ENCODE measurements at regions not wholly inside any gene's neighbourhood (a gene's known extent, or its start where the extent isn't known, plus 50 kb on each side); places are given as distances from the start of the nearest gene placed in this dataset.

DNA sequence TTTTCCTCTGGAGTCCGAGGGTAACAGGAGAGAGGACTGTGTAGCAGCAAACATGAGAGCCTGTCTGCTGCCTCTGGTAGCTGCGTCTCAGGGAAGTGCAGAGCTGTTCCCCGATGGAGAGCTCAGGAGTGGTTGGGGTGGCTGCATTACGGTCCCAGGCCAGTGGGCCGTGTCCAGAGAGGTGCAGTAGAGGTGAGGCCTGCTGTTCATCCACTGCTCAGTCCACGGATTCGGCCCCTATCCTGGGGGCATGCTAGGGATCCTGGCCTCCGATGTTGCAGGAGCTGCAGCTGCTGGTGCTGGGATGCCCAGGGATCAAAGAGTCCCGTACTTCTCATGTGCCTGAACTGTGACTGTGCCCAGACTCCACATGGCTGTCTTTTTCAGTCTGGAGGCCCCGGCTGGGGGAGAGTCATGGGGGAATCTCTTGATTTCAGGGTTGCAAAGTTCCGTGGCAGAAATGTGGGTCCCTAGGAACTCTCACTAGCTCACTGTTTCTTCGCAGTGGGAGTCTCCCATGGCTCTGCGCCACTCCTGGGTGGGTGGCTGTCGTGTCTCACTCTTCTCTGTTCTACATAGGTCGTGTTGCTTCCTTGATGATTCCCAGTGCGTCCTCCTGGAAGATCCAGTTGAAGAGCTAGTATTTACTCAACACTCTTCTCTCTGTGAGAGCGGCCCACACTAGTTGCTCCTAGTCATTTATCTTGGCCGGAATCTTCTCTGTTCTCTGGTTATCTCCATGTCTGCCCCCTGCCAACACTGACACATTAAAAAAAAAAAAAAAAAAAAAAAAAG lies 109.5 kb upstream of the CENPE start:
- TF ChIP-seq, protein P1, sequence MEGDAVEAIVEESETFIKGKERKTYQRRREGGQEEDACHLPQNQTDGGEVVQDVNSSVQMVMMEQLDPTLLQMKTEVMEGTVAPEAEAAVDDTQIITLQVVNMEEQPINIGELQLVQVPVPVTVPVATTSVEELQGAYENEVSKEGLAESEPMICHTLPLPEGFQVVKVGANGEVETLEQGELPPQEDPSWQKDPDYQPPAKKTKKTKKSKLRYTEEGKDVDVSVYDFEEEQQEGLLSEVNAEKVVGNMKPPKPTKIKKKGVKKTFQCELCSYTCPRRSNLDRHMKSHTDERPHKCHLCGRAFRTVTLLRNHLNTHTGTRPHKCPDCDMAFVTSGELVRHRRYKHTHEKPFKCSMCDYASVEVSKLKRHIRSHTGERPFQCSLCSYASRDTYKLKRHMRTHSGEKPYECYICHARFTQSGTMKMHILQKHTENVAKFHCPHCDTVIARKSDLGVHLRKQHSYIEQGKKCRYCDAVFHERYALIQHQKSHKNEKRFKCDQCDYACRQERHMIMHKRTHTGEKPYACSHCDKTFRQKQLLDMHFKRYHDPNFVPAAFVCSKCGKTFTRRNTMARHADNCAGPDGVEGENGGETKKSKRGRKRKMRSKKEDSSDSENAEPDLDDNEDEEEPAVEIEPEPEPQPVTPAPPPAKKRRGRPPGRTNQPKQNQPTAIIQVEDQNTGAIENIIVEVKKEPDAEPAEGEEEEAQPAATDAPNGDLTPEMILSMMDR (conservative IDR thresholded peaks at IDR 0.05) = no peak
- Mint-ChIP-seq H3K4me3 (peak overlapping the region; percentile 39), H3K27ac (ENCODE audit: unreplicated experiment) (peak overlapping the region; percentile 90)

DNA sequence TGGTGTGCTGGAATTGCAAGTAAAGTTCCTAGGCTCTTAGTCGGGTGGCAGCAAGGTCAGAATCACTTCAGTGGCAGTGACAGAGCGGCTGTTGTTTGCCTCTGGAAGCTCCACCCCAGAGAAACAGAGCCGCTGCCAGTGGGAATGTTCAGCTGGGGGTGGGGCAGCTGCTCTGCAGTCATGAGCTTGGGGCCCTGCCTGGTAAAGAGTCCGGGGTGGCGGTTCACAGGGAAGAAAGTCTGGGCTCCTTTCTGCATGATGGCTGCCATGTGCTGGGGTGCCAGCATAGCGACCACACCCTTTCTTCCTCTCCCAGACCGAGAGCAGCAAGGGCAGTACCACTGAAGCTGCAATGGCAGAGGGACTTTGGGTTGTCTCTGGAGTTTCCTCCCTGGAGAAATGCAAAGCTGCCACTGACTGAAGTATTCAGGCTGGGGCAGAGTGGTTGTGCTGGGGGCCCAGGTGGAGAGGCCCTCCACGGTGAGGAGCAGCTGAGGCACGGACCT lies 108.8 kb upstream of the CENPE start:
- H3K4me3 Mint-ChIP-seq = peak overlapping the region; percentile 39
- H3K27me3 Mint-ChIP-seq (ENCODE audit: low read depth) = no peaks in the 10 kb centered on the region
- peaks cover 39% of the 10 kb centered on the region for H3K4me1 Mint-ChIP-seq
- TF ChIP-seq, protein P1 (conservative IDR thresholded peaks at IDR 0.05) = no peak
- peaks cover 23% of the 10 kb centered on the region for H3K36me3 Mint-ChIP-seq (ENCODE audit: low read depth)
- peak; percentile 57 for DNase-seq (ENCODE audit: low read depth, low spot score)
- H3K27ac Mint-ChIP-seq (ENCODE audit: unreplicated experiment) = peak overlapping the region; percentile 90
- peaks cover 21% of the 10 kb centered on the region for H3K9me3 Mint-ChIP-seq

More for the DNA sequence above, 109.5 kb upstream of the CENPE start:
- H3K27me3 Mint-ChIP-seq (ENCODE audit: low read depth) = no peaks in the 10 kb centered on the region
- peaks cover 39% of the 10 kb centered on the region for H3K4me1 Mint-ChIP-seq
- peaks cover 25% of the 10 kb centered on the region for H3K9me3 Mint-ChIP-seq
- H3K36me3 Mint-ChIP-seq (ENCODE audit: low read depth) = peaks cover 28% of the 10 kb centered on the region
- peak; percentile 5 for DNase-seq (ENCODE audit: low read depth, low spot score)

DNA sequence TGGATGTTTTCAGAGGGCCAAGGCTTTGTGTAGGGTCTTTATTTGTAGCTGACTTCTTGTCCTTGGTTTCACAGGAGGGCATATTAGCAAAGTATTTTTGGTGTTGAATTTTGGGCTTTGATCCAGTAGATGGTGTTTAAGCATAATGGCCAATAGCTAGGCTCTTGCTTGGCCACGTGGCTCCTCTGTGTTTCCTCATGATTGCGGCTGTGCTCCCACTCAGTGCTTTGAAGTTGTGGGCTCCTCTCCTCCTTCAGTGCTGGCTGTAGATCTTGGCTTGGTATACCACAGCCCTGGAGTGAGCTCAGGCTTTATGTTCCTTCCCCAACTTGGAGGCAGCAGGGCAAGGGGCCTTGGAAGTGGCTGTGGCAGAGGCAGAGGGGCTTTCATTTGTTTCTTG lies 107.2 kb upstream of the CENPE start:
- Mint-ChIP-seq H3K27me3 (ENCODE audit: low read depth) (no peaks in the 10 kb centered on the region), H3K9me3 (peaks cover 15% of the 10 kb centered on the region), H3K4me3 (peak overlapping the region; percentile 28), H3K36me3 (ENCODE audit: low read depth) (peaks cover 16% of the 10 kb centered on the region), H3K27ac (ENCODE audit: unreplicated experiment) (peak overlapping the region; percentile 30), H3K4me1 (peaks cover 39% of the 10 kb centered on the region)
- TF ChIP-seq, protein P1 (conservative IDR thresholded peaks at IDR 0.05) = no peak
- DNase-seq (ENCODE audit: low read depth, low spot score) = no peak

DNA sequence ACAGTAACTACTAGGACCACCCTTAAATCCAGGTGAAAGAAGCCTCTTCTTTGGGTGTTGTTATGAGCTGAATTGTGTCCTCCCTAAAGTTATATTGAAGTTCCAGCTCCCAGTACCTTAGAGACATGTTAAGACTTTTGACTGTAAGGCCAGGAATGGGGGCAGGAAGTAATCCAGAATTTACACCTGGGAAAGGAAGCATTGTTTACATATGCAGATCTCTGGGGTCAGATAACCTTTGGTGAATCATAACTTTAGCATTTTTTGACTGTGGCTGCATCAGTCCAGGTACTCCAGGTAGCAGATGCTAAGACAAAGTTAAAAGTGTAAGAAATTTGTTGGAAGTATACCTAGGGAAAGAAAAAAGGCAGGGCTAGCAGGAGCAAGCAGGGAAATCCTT lies 104.9 kb upstream of the CENPE start:
- H3K27ac Mint-ChIP-seq (ENCODE audit: unreplicated experiment) = no peak overlapping the region
- peaks cover 43% of the 10 kb centered on the region for H3K4me1 Mint-ChIP-seq
- peaks cover 9% of the 10 kb centered on the region for H3K9me3 Mint-ChIP-seq
- no peak overlapping the region for H3K4me3 Mint-ChIP-seq
- H3K27me3 Mint-ChIP-seq (ENCODE audit: low read depth) = no peaks in the 10 kb centered on the region
- TF ChIP-seq, protein P1 (conservative IDR thresholded peaks at IDR 0.05) = no peak
- no peak for DNase-seq (ENCODE audit: low read depth, low spot score)
- H3K36me3 Mint-ChIP-seq (ENCODE audit: low read depth) = peaks cover 8% of the 10 kb centered on the region

DNA sequence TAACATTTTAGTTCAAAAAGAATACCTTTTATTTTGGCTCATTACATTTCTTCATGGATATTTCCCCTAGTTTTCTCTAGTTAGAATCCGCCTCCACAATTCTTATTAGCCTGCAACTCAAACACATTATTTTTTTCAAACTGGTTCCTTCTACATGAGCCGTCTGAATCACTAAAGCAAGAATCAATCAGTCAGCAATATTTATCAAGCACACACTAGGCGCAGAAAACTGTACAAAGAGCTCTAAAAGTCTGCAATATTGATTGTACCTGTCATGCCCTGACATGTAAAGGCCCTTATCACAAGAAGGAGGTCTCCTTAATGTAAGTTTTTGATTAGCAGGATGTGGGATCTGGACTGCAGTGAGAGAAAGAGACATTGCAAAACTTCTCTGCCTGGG lies 94.8 kb upstream of the CENPE start:
- DNase-seq (ENCODE audit: low read depth, low spot score) = no peak
- TF ChIP-seq, protein P1 (conservative IDR thresholded peaks at IDR 0.05) = no peak
- Mint-ChIP-seq H3K36me3 (ENCODE audit: low read depth) (peaks cover 2% of the 10 kb centered on the region), H3K4me1 (peaks cover 25% of the 10 kb centered on the region), H3K9me3 (no peaks in the 10 kb centered on the region), H3K27ac (ENCODE audit: unreplicated experiment) (peak overlapping the region; percentile 64), H3K4me3 (no peak overlapping the region), H3K27me3 (ENCODE audit: low read depth) (no peaks in the 10 kb centered on the region)
